ENCODE measurements at regions not wholly inside any gene's neighbourhood (a gene's known extent, or its start where the extent isn't known, plus 50 kb on each side); places are given as distances from the start of the nearest gene placed in this dataset.

DNA sequence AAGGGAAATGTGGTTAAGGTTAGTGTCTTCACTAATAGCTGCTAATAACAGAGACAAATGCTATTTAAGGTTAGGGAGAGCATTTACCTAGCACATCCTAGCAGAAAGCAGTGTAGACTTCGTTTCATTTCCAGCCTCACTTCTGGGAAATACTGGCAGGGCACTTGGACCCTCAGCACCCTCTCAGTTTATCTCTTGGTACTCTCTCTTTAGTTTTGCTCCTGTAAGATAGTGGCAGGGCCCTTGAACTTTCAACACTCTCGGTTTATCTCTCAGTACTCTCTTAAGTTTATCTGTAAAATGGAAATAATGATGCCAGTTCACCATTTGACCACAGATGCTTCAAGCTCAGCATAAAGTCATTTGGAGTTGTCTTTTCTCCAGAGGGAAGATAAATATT, 118.4 kb downstream of the MBL2 start:
- no peak for DNase-seq

DNA sequence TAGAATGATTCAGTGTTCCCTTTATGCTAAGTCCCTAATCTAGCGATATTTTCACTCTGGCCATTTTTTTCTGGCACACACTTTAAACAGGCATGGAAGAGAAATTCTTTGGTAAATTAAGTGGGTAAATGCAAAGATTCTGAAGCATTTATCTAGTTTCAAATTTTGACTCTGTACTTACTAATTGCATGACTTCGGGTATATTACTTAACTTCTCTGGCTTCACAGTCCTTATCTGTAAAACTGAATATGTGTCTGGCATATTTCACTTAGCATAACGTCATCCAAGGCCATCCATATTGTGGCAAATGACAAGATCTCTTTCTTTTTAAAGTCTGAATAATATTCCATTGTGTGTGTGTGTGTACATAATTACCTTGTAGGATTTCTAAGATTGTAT, 114.5 kb downstream of the MBL2 start:
- no peak for DNase-seq

DNA sequence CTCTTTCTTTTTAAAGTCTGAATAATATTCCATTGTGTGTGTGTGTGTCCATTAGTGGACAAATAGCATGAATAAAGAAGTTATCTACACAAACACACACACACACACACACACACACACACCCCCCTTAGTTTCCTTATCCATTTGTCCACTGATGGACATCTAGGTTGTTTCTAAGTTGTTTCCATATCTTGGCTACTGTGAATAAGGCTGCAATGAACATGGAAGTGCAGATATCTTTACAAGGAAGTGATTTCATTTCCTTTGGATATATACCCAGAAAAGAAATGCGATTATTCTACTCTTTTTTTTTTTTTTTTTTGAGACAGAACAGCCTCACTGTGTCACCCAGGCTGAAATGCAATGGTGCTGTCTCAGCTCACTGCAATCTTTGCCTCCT, 113.5 kb downstream of the MBL2 start:
- no peak for DNase-seq

DNA sequence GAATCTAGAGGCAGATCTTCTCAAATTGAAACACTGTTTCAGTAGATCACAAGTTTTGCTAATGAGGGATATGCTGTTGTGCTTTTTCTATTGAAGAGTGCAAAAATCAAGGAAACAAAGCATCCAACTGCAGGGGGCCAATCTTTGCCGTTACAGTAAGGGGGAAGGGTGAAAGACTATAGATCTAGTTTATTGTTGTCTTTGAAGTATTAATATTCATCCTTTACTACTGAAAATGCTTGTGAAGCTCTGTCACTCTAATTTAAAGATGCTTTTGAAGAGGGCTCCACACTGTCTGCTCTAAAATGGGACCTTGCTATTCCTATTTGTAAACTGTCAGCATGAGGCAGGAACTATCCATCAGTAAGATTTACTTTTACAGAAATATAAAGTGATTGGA, 110.3 kb downstream of the MBL2 start:
- no peak for DNase-seq

DNA sequence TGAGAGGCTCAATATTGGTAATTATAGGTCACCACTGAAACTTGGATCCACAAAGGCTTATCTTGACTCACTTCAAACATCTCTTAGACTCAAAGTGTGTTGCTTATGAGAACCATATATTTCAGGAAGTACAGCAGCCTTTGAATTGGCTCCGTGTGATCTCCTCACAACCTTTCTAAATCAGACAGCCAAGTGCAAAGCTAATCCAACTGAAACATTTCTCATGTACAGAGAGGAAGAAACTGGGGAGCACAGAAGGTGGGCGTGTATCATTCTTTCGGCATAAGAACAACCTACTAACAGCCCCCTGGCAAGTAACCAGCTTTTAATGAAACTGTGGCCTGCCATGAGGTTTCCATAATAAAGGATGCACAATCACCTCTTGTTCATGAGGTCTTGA, 109.4 kb downstream of the MBL2 start:
- DNase-seq = no peak

DNA sequence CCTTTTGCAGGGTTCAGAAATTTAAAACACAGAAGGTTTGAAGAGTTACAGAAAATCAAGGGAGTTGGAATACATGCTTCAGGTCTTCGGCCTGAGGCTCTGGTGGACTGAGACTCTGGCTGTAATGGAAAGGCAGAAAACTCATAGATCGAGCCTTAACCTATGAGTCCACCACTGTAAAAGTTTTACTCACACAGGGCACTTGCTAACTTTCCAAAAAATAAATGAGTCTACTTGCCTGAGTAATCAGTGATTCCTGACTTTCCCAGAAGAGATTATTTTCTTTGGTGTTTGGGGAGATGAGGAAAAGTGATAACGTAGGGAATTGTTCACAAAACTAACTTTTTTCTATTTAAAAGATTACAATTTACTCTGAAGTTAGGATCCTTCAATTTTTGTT, 108.0 kb downstream of the MBL2 start:
- no peak for DNase-seq

DNA sequence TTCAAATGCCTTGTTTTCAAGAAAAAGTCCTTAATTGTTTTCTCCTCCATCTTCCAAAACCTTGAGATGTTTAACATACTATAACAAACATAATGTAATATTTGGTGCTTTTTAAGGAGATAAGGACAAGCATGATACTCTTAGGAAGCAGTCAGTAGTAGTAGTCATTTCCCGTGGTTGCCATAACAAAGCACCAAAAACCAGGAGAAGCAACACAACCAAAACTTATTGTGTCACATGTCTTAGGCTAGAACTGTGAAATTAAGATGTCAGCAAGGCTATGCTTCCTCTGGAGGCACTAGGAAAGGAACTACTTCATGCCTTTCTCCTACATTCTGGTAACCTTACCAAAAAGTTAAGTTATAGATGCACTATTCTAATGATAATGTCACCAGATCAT, 106.8 kb downstream of the MBL2 start:
- DNase-seq = no peak

DNA sequence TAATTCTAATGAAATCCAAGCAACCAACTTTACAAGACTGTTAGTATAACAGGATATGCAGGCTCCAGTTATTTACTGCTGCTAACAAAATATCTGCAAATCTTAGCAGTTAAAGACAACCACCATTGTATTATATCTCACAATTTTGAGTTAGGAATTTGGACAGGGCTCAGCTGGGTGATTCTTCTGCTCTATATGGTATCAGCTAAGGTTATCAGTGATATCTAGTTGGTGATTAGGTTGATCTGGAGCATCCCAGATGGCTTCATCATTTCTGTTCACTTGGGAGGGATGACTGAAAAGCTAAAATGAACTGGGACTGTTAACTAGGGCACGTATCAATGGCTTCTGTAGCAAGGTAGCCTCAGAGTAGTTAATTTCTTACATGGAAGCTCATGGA, 105.7 kb downstream of the MBL2 start:
- no peak for DNase-seq

DNA sequence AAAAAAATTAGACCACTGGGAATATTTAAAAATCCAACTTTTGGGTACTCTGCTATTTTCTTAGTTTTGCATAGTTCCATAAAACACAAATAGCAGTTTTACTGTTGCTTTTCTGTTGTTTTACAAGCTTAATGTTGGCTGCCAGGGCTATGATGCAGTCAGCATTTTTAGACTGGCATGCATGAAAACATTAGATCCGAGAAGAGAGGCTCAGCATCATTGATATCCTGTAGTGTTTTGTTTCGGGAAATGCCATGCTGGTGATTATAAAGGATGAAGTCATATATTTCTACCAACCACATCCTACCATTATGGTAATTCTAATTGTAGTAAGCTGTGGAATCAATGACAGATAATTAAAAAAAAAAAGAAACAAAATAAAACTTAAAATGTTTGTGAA, 104.6 kb downstream of the MBL2 start:
- DNase-seq = no peak

DNA sequence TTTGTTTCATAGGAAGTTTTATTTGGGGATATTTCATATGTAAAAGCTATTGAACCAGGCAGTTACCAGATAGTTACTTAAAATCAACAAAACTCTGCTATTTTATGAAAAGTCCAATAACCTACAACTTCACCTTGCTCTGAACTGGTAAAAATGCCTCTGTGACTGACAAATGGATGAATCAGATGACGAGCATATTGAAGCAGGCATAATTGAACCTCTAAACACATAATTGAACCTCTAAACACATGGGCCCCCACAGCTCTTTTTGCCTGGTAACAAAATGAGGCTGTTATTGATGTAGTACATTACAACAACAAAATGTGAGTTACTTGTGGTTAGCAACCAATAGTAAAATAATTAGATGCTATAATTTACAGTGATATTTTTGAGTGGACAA, 99.7 kb downstream of the MBL2 start:
- no peak for DNase-seq

DNA sequence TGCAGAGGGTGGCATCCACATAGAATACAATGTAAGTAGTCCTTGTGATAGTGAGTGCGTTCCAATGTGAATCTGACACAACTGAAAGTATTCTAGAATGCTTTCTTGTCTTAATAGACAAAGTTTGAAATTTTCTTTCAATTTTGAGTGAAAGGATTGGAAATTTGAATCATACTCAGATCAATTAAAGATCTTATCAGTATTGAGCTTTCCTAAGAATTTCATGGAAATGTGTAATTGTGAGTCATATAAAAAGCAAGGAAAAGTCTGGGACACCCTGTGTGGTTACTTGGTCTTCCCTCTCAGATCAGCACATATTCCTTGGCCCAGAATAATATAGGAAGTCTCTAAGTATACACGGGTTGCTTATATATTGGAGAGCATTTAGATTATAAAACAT, 99.1 kb downstream of the MBL2 start:
- no peak for DNase-seq

DNA sequence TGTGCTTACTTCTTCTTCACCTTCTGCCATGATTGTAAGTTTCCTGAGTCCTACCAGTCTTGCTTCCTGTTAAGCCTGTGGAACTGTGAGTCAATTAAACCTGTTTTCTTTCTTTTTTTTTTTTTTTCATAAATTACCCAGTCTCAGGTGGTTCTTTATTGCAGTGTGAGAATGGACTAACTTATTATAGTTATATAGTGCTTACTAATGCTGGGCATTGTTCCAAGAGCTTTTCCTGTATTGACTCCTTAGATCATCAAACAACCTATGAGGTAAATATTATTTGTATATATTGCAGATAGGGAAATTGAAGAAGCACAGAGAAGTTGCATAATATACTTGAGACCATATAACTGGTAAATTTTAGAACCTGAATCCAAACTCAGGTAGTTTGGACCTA, 98.1 kb downstream of the MBL2 start:
- DNase-seq = no peak

DNA sequence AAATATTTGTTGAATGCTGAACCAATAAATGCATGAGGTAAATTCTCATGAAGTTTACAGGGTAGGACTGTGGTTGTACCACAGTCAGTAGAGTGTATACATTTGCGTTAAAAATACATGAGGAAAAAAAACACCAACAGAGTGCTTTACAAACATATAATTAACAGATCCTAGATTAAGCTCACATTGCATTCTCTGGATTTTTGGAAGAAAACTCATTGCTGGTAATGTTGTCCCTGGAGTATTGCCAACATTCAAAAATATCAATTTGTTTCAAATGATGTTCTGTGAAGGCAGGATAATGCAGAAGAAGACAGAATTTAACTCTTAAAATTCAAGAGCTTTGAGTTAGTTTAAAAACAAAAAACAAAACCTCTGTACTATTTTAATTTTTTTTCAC, 95.5 kb downstream of the MBL2 start:
- DNase-seq = no peak

DNA sequence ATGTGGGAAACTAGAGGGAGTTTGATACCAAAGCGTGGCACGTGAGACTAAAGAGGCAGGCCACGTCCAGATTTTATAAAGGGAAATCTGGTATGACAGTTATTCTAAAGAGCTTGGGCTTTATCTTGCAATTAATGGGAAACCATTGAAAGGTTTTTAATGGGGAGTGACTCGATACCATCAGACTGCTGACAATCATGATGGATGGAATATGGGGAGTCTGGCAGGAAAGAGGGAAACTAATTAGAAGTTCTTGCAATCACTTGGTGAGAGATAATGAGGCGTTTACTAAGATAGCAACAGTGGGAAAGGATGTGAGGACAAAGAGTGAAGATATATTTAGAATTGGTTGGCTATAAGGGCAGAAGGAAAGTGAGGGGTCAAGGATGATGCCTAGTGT, 94.0 kb downstream of the MBL2 start:
- no peak for DNase-seq

DNA sequence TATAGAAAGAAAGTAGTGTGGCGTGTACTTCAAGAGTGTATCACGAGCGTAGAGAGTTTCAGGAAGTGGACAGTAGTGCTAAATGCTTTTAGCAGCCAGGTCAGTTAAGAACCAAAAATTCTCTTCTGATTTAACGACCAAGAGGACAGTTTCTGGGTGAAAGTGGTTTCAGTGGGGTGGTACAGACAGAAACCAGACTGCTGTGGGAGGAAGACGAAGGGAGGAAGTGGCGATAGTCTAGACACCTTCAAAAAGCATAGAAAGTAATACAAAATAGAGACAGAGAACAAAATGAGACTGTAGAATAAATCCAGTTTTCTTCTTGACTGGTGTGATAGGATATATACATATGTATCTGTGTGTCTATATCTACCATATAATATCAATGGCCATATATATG, 93.5 kb downstream of the MBL2 start:
- DNase-seq = no peak

DNA sequence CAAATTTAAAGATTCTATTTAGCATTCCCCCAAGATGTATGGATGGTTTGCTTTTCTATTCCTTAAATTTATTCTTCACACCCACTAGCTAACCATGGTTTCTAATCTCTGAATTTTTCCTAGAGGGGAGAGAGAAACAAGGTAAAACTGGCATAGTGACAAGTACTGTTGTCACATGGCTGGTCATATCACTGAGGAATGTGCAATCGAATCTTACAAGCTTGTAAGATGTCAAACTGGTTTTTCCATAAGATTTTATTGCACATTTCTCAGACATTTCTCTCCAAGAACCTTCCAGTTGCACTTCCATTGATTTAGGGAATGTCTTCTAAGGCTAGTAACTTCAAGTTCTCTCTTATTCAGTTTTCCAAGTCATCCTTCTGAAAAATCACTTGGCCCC, 89.8 kb downstream of the MBL2 start:
- no peak for DNase-seq

DNA sequence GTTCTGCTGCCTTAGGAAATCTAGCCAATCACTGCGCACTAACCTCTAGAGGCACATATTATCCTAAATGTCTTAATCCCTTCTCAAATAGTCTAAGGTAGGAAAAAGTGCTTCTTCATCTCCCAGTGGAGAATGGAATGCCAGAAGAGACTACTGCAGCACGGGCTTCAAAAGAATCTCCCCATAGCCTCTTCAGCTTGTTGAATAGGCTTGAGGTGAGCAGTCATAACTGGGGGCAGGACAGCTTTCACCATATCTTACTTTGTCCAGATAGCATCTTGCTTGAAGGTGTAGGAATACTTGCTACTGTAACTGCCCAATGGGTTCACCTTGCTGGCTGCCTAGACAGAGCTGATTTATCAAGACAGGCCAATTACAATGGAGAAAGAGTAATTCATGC, 88.8 kb downstream of the MBL2 start:
- DNase-seq = no peak

DNA sequence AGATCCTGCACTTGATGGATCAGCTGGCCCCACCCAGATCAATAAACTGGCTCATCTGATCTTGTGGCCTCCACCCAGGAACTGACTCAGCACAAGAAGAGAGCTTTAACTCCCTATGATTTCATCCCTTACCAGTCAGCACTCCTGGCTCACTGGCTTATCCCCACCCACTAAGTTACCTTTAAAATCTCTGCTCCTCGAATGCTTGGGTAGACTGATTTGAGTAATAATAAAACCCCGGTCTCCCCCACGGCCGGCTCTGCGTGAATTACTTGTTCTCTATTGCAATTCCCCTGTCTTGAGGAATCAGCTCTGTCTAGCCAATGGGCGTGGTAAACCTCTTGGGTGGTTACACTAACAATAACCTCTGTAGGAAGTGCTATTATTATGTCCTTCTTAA, 83.7 kb downstream of the MBL2 start:
- no peak for DNase-seq

DNA sequence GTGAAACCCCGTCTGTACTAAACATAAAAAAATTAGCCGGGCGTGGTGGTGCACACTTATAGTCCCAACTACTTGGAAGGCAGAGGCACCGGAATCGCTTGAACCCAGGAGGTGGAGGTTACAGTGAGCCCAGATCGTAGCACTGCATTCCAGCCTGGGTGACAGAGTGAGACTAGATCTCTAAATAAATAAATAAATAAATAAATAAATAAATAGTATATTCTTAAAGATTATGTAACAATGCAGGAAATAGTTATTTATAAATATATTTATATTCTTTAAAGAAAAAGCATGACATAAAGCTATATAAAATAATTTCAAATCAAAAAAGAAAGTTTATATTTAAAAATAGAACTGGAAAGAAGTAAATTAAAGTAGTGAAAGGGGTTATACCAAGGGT, 76.4 kb downstream of the MBL2 start:
- DNase-seq = no peak

DNA sequence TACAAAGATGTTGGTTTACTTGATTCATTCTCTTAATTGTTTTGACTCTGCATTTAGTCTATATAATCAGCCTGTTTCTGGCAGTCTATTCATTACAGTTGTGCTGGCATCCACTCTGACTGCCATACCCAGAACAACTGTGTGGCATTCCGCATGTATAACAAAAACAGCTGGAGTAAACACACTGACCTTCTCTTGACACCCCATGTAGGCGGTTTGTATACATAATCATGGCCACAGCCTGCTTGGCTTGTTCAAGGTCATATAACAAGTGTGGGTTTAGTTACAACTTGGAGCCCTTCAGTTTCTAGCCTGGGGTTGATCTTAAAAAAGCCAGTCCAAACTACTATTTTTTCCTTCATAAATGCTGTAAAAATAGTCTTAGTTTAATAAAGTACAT, 70.9 kb downstream of the MBL2 start:
- DNase-seq = no peak

DNA sequence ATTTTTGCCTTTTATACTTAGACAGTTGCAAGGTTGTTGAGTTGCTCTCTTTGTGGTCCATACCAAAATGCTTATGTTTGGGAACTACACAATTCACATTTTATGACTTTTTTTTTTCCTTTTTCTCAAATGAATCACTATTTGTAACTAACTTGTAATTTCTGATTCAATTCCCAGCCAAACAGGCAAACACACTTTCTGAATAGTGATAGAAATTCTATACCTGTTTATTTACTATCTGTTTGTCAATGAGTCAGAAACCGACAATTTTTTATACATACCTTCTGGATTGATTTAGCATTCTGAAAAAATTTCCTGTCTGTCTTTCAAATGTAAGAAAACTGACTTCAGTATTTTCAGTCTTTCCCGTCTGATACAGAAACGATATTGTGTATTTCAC, 69.1 kb downstream of the MBL2 start:
- no peak for DNase-seq

DNA sequence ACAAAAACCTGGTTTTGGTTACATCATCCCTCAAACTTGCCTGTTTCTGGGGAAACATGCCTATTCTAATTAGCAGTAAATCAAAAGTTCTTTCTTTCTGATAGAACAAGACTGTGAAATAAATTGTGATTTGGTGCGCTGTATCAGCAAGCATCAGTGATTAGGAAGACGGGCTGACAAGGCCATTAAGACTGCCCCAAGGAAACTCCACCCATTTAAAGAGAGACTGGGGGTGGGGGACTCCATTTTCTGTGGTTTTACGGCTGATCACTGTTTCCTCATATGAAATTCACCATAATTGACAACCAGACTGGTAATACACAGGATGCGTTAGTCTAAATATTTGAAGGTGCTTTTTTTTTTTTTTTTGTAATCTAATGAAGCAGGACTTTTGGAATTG, 68.7 kb downstream of the MBL2 start:
- DNase-seq = no peak

DNA sequence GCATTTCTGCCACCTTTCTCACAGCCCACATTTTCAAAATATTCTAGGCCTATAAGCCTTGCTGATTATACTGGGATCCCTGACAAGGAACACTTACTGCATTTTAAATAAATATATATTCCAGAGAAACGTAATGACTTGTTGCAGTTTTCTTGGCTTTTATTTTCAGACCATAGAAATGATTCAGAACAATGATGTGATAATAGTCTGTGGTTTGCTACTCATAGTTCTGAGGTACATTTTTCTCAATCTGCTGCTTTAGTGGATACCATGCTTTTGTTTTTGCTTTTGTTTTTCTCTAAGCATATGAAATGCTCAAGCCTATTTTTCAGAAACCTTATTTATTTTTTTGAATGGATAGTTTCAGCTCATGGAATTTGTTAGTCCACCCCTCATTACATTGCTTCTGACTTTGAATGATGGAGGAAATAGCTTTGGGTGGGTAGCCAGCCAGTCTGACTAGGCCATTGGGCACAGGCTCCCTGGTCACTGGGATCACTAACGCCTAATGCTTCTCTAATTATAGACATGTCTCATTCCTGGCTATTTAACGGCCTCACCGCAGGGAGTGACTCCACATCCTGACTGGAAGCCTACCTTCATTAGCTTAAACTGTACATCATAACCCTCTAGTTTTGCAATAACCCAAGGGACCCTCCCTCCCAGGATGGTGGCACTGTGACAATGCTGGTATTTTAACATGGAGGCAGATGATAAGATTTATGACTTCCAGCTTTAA, 66.1 kb downstream of the MBL2 start:
- DNase-seq = no peak

Data from stimulated activated CD4-positive, alpha-beta T cell treated with anti-CD3 and anti-CD28 coated beads, Interleukin-15, amount 100 ng/mL, for 24 hours (primary cell).